HEK293T (cell line): ENCODE measurements at regions not wholly inside any gene's neighbourhood (a gene's known extent, or its start where the extent isn't known, plus 50 kb on each side); places are given as distances from the start of the nearest gene placed in this dataset.

Experiments
- CTCF ChIA-PET: fragments of 350-600 bp; formaldehyde crosslinking; extraction: SDS; loops from one replicate; lab custom pipeline; 2021; ENCODE audit warnings: antibody characterized with exemption, inconsistent platforms; lab: Yijun Ruan, JAX
- POLR2A ChIA-PET: fragments of 350-600 bp; formaldehyde crosslinking; extraction: SDS; loops from one replicate; lab custom pipeline; 2020; ENCODE audit warnings: antibody characterized with exemption, inconsistent platforms; lab: Yijun Ruan, JAX
- DNase-seq: peaks from one replicate; pipeline ENCODE4 v3.0.0; 2012; ENCODE audit warnings: mixed read lengths; ENCODE audit errors: extremely low spot score
- ARNT ChIP-seq: fragments of 450-650 bp; IDR thresholded peaks from 2 replicates; pipeline ENCODE4 v1.6.1; 2017; ENCODE audit warnings: mild to moderate bottlenecking
- BHLHE40 ChIP-seq: fragments of 450-650 bp; IDR thresholded peaks from 2 replicates; pipeline ENCODE4 v1.6.1; 2016; ENCODE audit warnings: mild to moderate bottlenecking, moderate library complexity, borderline replicate concordance
- CTBP1 ChIP-seq: fragments of 450-650 bp; IDR thresholded peaks from 2 replicates; pipeline ENCODE4 v1.6.1; 2016; ENCODE audit warnings: borderline replicate concordance
- ELF4 ChIP-seq: fragments of 450-650 bp; IDR thresholded peaks from 2 replicates; pipeline ENCODE4 v1.6.1; 2017; ENCODE audit warnings: antibody characterized with exemption
- FOXA1 ChIP-seq: fragments of 450-650 bp; IDR thresholded peaks from 2 replicates; pipeline ENCODE4 v1.6.1; 2016; ENCODE audit warnings: mild to moderate bottlenecking
- FOXK2 ChIP-seq: fragments of 450-650 bp; IDR thresholded peaks from 2 replicates; pipeline ENCODE4 v1.6.1; 2016; ENCODE audit warnings: mild to moderate bottlenecking
- FOXM1 ChIP-seq: fragments of 450-650 bp; IDR thresholded peaks from 2 replicates; pipeline ENCODE4 v1.6.1; 2017; ENCODE audit warnings: mild to moderate bottlenecking, borderline replicate concordance
- HDGF ChIP-seq: fragments of 450-650 bp; IDR thresholded peaks from 2 replicates; pipeline ENCODE4 v1.6.1; 2017; ENCODE audit warnings: antibody characterized with exemption, borderline replicate concordance
- L3MBTL2 ChIP-seq: fragments of 450-650 bp; conservative IDR thresholded peaks from 2 replicates; pipeline ENCODE4 v1.6.1; 2016; ENCODE audit warnings: mild to moderate bottlenecking
- LEF1 ChIP-seq: fragments of 450-650 bp; IDR thresholded peaks from 2 replicates; pipeline ENCODE4 v1.6.1; 2017; ENCODE audit warnings: mild to moderate bottlenecking, borderline replicate concordance
- NFRKB ChIP-seq: fragments of 450-650 bp; IDR thresholded peaks from 2 replicates; pipeline ENCODE4 v1.6.1; 2016; ENCODE audit warnings: mild to moderate bottlenecking, moderate library complexity
- SP1 ChIP-seq: fragments of 450-650 bp; IDR thresholded peaks from 2 replicates; pipeline ENCODE4 v1.6.1; 2017
- SUZ12 ChIP-seq: fragments of 450-650 bp; IDR thresholded peaks from 2 replicates; pipeline ENCODE4 v1.6.1; 2016; ENCODE audit warnings: mild to moderate bottlenecking
- TARDBP ChIP-seq: fragments of 450-650 bp; IDR thresholded peaks from 2 replicates; pipeline ENCODE4 v1.6.1; 2016
- ZNF384 ChIP-seq: fragments of 450-650 bp; IDR thresholded peaks from 2 replicates; pipeline ENCODE4 v1.6.1; 2016
- TF ChIP-seq, protein P1 (sequence below): fragments of 450-650 bp; IDR thresholded peaks from 2 replicates; pipeline ENCODE4 v1.6.1; 2016

- POLR2A ChIA-PET: no interaction called here
- no peak for DNase-seq
- TF ChIP-seq LEF1: no peak
- TF ChIP-seq ARNT: no peak
- no peak for TF ChIP-seq L3MBTL2
- no peak for TF ChIP-seq ELF4
- TF ChIP-seq CTBP1: no peak
- no peak for TF ChIP-seq HDGF
- TF ChIP-seq FOXK2: no peak
- CTCF ChIA-PET: no interaction called here
Observed at GRCh38 chr4:24229978-24230377, 340.1 kb upstream of the PPARGC1A start.

GRCh38 chr4:24228692-24229091 is 338.8 kb upstream of the PPARGC1A start:
- CTCF ChIA-PET: no interaction called here
- POLR2A ChIA-PET: no interaction called here
- DNase-seq: no peak
- no peak for TF ChIP-seq SP1
- TF ChIP-seq ZNF384: no peak
- TF ChIP-seq TARDBP: no peak
- TF ChIP-seq HDGF: no peak
- no peak for TF ChIP-seq LEF1
- no peak for TF ChIP-seq ARNT
- TF ChIP-seq FOXA1: no peak
- no peak for TF ChIP-seq SUZ12

DNA sequence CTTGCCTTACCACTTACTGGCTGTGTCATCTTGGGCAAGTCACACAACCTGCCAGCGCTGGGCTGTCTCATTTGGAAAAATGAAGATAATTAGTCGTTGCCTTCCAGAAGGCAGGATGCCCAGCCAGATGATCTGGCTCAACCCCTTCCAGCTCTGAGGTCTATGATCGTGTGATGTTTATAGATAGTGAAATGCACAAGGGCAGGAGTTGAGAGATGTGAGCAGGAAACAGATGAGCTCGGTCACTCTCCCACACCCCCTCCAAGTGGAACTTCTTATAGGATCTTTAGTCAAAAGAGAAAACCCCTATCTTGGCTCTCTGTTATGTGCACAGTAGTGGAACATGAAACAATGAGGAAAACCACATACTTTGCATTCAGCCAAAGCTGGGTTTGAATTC is 336.8 kb upstream of the PPARGC1A start:
- CTCF ChIA-PET: no interaction called here
- no peak for TF ChIP-seq SUZ12
- no peak for TF ChIP-seq LEF1
- TF ChIP-seq TARDBP: no peak
- POLR2A ChIA-PET: no interaction called here
- no peak for DNase-seq

- ChIA-PET POLR2A (no interaction called here), CTCF (interaction anchor here (0.6 kb wide), 1 partner anchor 1073 kb away, joined by 4 read pairs; no protein-coding TSS in a partner anchor)
- TF ChIP-seq ARNT: no peak
- TF ChIP-seq FOXK2: no peak
- no peak for TF ChIP-seq CTBP1
- no peak for TF ChIP-seq BHLHE40
- TF ChIP-seq L3MBTL2: no peak
- TF ChIP-seq, protein P1, sequence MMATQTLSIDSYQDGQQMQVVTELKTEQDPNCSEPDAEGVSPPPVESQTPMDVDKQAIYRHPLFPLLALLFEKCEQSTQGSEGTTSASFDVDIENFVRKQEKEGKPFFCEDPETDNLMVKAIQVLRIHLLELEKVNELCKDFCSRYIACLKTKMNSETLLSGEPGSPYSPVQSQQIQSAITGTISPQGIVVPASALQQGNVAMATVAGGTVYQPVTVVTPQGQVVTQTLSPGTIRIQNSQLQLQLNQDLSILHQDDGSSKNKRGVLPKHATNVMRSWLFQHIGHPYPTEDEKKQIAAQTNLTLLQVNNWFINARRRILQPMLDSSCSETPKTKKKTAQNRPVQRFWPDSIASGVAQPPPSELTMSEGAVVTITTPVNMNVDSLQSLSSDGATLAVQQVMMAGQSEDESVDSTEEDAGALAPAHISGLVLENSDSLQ: no peak
- TF ChIP-seq FOXA1: no peak
- no peak for TF ChIP-seq SUZ12
- no peak for TF ChIP-seq NFRKB
- no peak for TF ChIP-seq HDGF
- TF ChIP-seq FOXM1: no peak
- DNase-seq: no peak
Observed at GRCh38 chr4:24226023-24226422, 336.2 kb upstream of the PPARGC1A start.

- ChIA-PET POLR2A (no interaction called here), CTCF (no interaction called here)
- TF ChIP-seq, protein P1: no peak
- TF ChIP-seq TARDBP: no peak
- DNase-seq: no peak
Observed at GRCh38 chr4:24224446-24224845, 334.6 kb upstream of the PPARGC1A start.

DNA sequence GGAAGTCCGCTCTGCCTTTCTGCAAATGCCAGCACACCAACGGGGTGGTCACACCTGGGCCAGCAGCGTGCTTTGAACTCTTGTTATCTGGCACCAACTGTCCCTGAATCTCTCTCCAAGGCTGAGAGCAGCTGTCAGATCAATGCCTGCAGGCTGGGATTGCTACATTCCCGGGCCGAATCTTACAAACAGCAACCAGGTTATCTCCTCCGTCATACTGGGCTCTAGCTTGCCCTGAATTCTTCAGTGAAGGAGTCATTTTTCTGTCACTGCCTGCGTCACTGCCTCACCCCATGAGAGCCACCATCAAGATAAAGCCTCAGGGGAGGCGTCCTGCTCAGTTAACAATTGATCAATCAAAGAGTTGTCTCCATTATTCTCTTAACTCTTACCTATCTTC is 329.4 kb upstream of the PPARGC1A start:
- ChIA-PET POLR2A (no interaction called here), CTCF (no interaction called here)
- TF ChIP-seq BHLHE40 (no peak), NFRKB (no peak), HDGF (no peak), CTBP1 (no peak), L3MBTL2 (no peak), LEF1 (no peak), ELF4 (no peak), TARDBP (no peak), ARNT (no peak), FOXK2 (no peak), SUZ12 (no peak), FOXM1 (no peak), ZNF384 (no peak), FOXA1 (no peak), SP1 (no peak)
- TF ChIP-seq, protein P1: no peak

DNA sequence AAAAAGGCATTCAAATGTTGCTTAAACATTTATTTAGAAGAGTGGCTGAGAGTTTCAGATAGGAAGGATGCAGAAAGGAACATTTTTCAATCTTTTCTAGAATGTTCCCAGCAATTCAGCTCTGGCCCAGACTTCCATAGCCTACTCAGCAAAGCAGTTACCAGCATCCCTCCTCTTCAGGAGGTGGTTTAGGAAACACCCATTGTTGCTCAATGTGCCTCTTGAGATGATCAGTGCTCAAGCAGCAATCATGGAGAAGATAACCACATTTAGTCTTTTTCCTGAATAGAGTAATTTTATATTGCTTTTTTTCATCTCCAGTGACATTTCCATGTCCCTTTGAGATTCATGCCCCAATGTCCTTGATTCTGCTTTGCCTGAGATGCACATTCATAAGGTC is 328.7 kb upstream of the PPARGC1A start:
- DNase-seq: no peak
- POLR2A ChIA-PET: no interaction called here
- CTCF ChIA-PET: no interaction called here
- TF ChIP-seq ELF4 (no peak), CTBP1 (no peak), HDGF (no peak), NFRKB (no peak)

More for the DNA sequence above, 329.4 kb upstream of the PPARGC1A start:
- no peak for DNase-seq

DNA sequence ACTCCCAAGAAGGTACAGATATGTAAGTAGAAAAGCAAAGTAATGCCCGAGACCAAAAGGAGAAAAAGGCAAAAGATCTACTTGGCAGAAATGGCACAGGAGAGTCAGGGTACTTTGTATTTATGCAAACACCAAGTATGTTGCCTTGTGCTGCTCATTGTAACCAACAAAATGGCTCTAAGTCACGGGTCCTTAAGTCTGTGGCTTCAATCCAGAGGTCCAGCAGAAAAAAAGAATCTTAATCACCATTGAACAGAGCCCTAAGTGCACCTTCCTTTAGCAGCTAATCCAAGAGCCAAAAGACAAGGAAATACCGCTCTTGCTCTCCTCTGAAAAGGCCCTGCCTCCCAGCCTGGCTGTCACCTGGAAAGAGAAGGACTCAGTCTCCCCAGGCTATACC is 324.9 kb upstream of the PPARGC1A start:
- TF ChIP-seq TARDBP (no peak), FOXA1 (no peak), ZNF384 (no peak), FOXM1 (no peak), CTBP1 (no peak), SUZ12 (no peak), NFRKB (no peak), FOXK2 (no peak), HDGF (no peak), L3MBTL2 (no peak), ELF4 (no peak), BHLHE40 (no peak), SP1 (no peak)
- TF ChIP-seq, protein P1: no peak

More for the DNA sequence above, 324.9 kb upstream of the PPARGC1A start:
- DNase-seq: no peak
- ChIA-PET CTCF (no interaction called here), POLR2A (no interaction called here)
